ENCODE measurements at regions not wholly inside any gene's neighbourhood (a gene's known extent, or its start where the extent isn't known, plus 50 kb on each side); places are given as distances from the start of the nearest gene placed in this dataset.

GRCh38 chr16:85519540-85520231 is 93.4 kb upstream of the GSE1 start:
- no peak for TF ChIP-seq CTCF (IDR thresholded peaks at IDR 0.05)
- TF ChIP-seq, protein P1, sequence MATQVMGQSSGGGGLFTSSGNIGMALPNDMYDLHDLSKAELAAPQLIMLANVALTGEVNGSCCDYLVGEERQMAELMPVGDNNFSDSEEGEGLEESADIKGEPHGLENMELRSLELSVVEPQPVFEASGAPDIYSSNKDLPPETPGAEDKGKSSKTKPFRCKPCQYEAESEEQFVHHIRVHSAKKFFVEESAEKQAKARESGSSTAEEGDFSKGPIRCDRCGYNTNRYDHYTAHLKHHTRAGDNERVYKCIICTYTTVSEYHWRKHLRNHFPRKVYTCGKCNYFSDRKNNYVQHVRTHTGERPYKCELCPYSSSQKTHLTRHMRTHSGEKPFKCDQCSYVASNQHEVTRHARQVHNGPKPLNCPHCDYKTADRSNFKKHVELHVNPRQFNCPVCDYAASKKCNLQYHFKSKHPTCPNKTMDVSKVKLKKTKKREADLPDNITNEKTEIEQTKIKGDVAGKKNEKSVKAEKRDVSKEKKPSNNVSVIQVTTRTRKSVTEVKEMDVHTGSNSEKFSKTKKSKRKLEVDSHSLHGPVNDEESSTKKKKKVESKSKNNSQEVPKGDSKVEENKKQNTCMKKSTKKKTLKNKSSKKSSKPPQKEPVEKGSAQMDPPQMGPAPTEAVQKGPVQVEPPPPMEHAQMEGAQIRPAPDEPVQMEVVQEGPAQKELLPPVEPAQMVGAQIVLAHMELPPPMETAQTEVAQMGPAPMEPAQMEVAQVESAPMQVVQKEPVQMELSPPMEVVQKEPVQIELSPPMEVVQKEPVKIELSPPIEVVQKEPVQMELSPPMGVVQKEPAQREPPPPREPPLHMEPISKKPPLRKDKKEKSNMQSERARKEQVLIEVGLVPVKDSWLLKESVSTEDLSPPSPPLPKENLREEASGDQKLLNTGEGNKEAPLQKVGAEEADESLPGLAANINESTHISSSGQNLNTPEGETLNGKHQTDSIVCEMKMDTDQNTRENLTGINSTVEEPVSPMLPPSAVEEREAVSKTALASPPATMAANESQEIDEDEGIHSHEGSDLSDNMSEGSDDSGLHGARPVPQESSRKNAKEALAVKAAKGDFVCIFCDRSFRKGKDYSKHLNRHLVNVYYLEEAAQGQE (IDR thresholded peaks at IDR 0.05; ENCODE audit: insufficient read depth in 1 of 2, low read depth in 2 of 2, low read length in 1 of 2), result no peak
- no peak for TF ChIP-seq POLR2AphosphoS5 (IDR thresholded peaks at IDR 0.05; ENCODE audit: low read depth, low read length)
- TF ChIP-seq SIN3A (IDR thresholded peaks at IDR 0.05; ENCODE audit: borderline replicate concordance, insufficient read depth, low read depth, low read length), result no peak
